IMR-90 (cell line): ENCODE measurements at regions not wholly inside any gene's neighbourhood (a gene's known extent, or its start where the extent isn't known, plus 50 kb on each side); places are given as distances from the start of the nearest gene placed in this dataset.

Experiments used
- ATAC-seq: fragments of 200-7000 bp; cut with Tn5 transposase; 2 replicates; pipeline ENCODE4 v1.9.1; 2020; ENCODE audit warnings: low read depth, mild to moderate bottlenecking, moderate library complexity
- BruUV-seq: library from RNA; stranded (reverse); fragments of 400-500 nt; replicated peaks from 2 replicates; lab custom pipeline; 2021; lab: Mats Ljungman, UMichigan
- CTCF ChIA-PET: fragments of 300-600 bp; formaldehyde crosslinking; extraction: SDS; loops from one replicate; lab custom pipeline; 2021; ENCODE audit warnings: antibody characterized with exemption; lab: Yijun Ruan, JAX
- POLR2A ChIA-PET: fragments of 300-600 bp; sonication (Branson Sonifier 250); formaldehyde crosslinking; loops from one replicate; lab custom pipeline; 2022; ENCODE audit warnings: antibody characterized with exemption; ENCODE audit not compliant: unreplicated experiment; lab: Charles Lee
- DNase-seq: peaks from one replicate; pipeline ENCODE4 v3.0.0; 2013
- H2AFZ ChIP-seq: replicated peaks from 2 replicates; pipeline ENCODE3; 2013; ENCODE audit warnings: low read length, mild to moderate bottlenecking; ENCODE audit not compliant: poor library complexity
- H2AK5ac ChIP-seq: 2 replicates; pipeline ENCODE4 v1.6.1; 2013; ENCODE audit warnings: low read depth, low read length, inconsistent platforms
- H2AK9ac ChIP-seq: replicated peaks from 2 replicates; pipeline ENCODE3; 2013; ENCODE audit warnings: mild to moderate bottlenecking, low read depth, low read length, moderate library complexity; ENCODE audit not compliant: poor library complexity
- H2BK120ac ChIP-seq: 2 replicates; pipeline ENCODE4 v1.6.1; 2013; ENCODE audit warnings: low read depth, low read length, inconsistent platforms
- H2BK15ac ChIP-seq: 3 replicates; pipeline ENCODE4 v1.6.1; 2013; ENCODE audit warnings: low read depth, low read length, inconsistent platforms
- H2BK20ac ChIP-seq: 2 replicates; pipeline ENCODE4 v1.6.1; 2013; ENCODE audit warnings: low read depth, mild to moderate bottlenecking, inconsistent platforms, low read length, moderate library complexity
- H2BK5ac ChIP-seq: 2 replicates; pipeline ENCODE4 v1.6.1; 2013; ENCODE audit warnings: mild to moderate bottlenecking, low read depth, low read length, inconsistent platforms; ENCODE audit not compliant: poor library complexity, severe bottlenecking
- H3K14ac ChIP-seq: replicated peaks from 2 replicates; pipeline ENCODE4 v1.6.1; 2013; ENCODE audit warnings: low read depth, low read length, inconsistent platforms
- H3K18ac ChIP-seq: 2 replicates; pipeline ENCODE4 v1.6.1; 2013; ENCODE audit warnings: low read depth, low read length, control low read depth
- H3K23ac ChIP-seq: 2 replicates; pipeline ENCODE4 v1.6.1; 2013; ENCODE audit warnings: low read depth, low read length, inconsistent platforms
- H3K27ac ChIP-seq: 2 replicates; pipeline ENCODE4 v1.5.1; 2013; ENCODE audit warnings: mild to moderate bottlenecking, control low read depth, low read length; ENCODE audit not compliant: insufficient read depth
- H3K27me3 ChIP-seq: 2 replicates; pipeline ENCODE4 v1.6.1; 2013; ENCODE audit warnings: low read length; ENCODE audit not compliant: control insufficient read depth, insufficient read depth
- H3K36me3 ChIP-seq: 2 replicates; pipeline ENCODE4 v1.6.1; 2013; ENCODE audit warnings: low read length, mixed read lengths; ENCODE audit not compliant: control insufficient read depth, insufficient read depth
- H3K4ac ChIP-seq: 2 replicates; pipeline ENCODE4 v1.6.1; 2013; ENCODE audit warnings: low read depth, low read length, inconsistent platforms
- H3K4me1 ChIP-seq: 2 replicates; pipeline ENCODE4 v1.6.1; 2013; ENCODE audit warnings: low read length, mixed read lengths; ENCODE audit not compliant: control insufficient read depth, insufficient read depth
- H3K4me2 ChIP-seq: 2 replicates; pipeline ENCODE4 v1.6.1; 2013; ENCODE audit warnings: low read depth, mild to moderate bottlenecking, control low read depth, low read length, moderate library complexity
- H3K4me3 ChIP-seq: 2 replicates; pipeline ENCODE4 v1.5.1; 2013; ENCODE audit warnings: low read depth, mild to moderate bottlenecking, control low read depth, low read length, moderate library complexity; ENCODE audit not compliant: insufficient read depth
- H3K56ac ChIP-seq: 2 replicates; pipeline ENCODE4 v1.6.1; 2013; ENCODE audit warnings: low read length, inconsistent platforms; ENCODE audit not compliant: insufficient read depth; ENCODE audit errors: extremely low read depth
- H3K79me1 ChIP-seq, 2 experiments: 2 replicates each; pipeline ENCODE4 v1.6.1; 2013; ENCODE audit warnings: low read length in 2 of 2, inconsistent platforms in 1 of 2, low read depth in 1 of 2
- H3K9ac ChIP-seq: 2 replicates; pipeline ENCODE4 v1.6.1; 2013; ENCODE audit warnings: low read depth, low read length, control low read depth
- H3K9me1 ChIP-seq: 2 replicates; pipeline ENCODE4 v1.6.1; 2013; ENCODE audit warnings: low read length, inconsistent platforms; ENCODE audit not compliant: insufficient read depth
- H3K9me3 ChIP-seq: 2 replicates; pipeline ENCODE4 v1.6.1; 2013; ENCODE audit warnings: low read length; ENCODE audit not compliant: control insufficient read depth, insufficient read depth
- H4K20me1 ChIP-seq: 2 replicates; pipeline ENCODE4 v1.6.1; 2013; ENCODE audit warnings: low read length, inconsistent platforms; ENCODE audit not compliant: insufficient read depth
- H4K5ac ChIP-seq: 2 replicates; pipeline ENCODE4 v1.6.1; 2013; ENCODE audit warnings: mild to moderate bottlenecking, low read depth, low read length, control low read depth
- H4K8ac ChIP-seq, 2 experiments: 2 replicates each; pipeline ENCODE4 v1.6.1; 2013; ENCODE audit warnings: low read depth in 2 of 2, low read length in 2 of 2, control low read depth in 1 of 2, inconsistent platforms in 1 of 2
- H4K91ac ChIP-seq: 2 replicates; pipeline ENCODE4 v1.6.1; 2013; ENCODE audit warnings: low read depth, low read length, inconsistent platforms; ENCODE audit not compliant: insufficient read depth
- BHLHE40 ChIP-seq: fragments of 150-350 bp; IDR thresholded peaks from 2 replicates; pipeline ENCODE4 v1.6.1; 2016; ENCODE audit warnings: mild to moderate bottlenecking, low read depth, low read length
- CEBPB ChIP-seq: IDR thresholded peaks from 2 replicates; pipeline ENCODE4 v1.6.1; 2012; ENCODE audit warnings: low read depth, low read length, improper control_type of control experiment
- CHD1 ChIP-seq: IDR thresholded peaks from 2 replicates; pipeline ENCODE4 v1.6.1; 2012; ENCODE audit warnings: low read depth, low read length, improper control_type of control experiment
- CTCF ChIP-seq: conservative IDR thresholded peaks from 2 replicates; pipeline ENCODE4 v1.5.1; 2012; ENCODE audit warnings: mild to moderate bottlenecking, low read depth, low read length, improper control_type of control experiment
- ELK1 ChIP-seq: fragments of 150-350 bp; IDR thresholded peaks from 2 replicates; pipeline ENCODE4 v1.6.1; 2016; ENCODE audit warnings: low read depth, mild to moderate bottlenecking, low read length, moderate library complexity, borderline replicate concordance
- FOS ChIP-seq: fragments of 150-350 bp; IDR thresholded peaks from 2 replicates; pipeline ENCODE4 v1.6.1; 2016; ENCODE audit warnings: low read depth, low read length
- MAFK ChIP-seq: IDR thresholded peaks from 2 replicates; pipeline ENCODE4 v1.6.1; 2012; ENCODE audit warnings: low read depth, low read length, improper control_type of control experiment
- MAZ ChIP-seq: IDR thresholded peaks from 2 replicates; pipeline ENCODE4 v1.6.1; 2012; ENCODE audit warnings: low read depth, mild to moderate bottlenecking, low read length, improper control_type of control experiment, moderate library complexity, borderline replicate concordance
- MXI1 ChIP-seq: IDR thresholded peaks from 2 replicates; pipeline ENCODE4 v1.6.1; 2012; ENCODE audit warnings: low read depth, mild to moderate bottlenecking, low read length, moderate library complexity, borderline replicate concordance
- NFE2L2 ChIP-seq: fragments of 150-350 bp; IDR thresholded peaks from 2 replicates; pipeline ENCODE4 v1.6.1; 2016; ENCODE audit warnings: low read depth, mild to moderate bottlenecking, low read length
- POLR2A ChIP-seq: IDR thresholded peaks from 2 replicates; pipeline ENCODE4 v1.6.1; 2012; ENCODE audit warnings: mild to moderate bottlenecking, low read depth, low read length
- RAD21 ChIP-seq: IDR thresholded peaks from 2 replicates; pipeline ENCODE4 v1.6.1; 2012; ENCODE audit warnings: low read length, improper control_type of control experiment
- RCOR1 ChIP-seq: IDR thresholded peaks from 2 replicates; pipeline ENCODE4 v1.6.1; 2012; ENCODE audit warnings: mild to moderate bottlenecking, low read length, improper control_type of control experiment; ENCODE audit not compliant: insufficient replicate concordance
- RFX5 ChIP-seq: IDR thresholded peaks from 2 replicates; pipeline ENCODE4 v1.8.0; 2012; ENCODE audit warnings: low read depth, mild to moderate bottlenecking, low read length, moderate library complexity
- SMC3 ChIP-seq: fragments of 150-350 bp; IDR thresholded peaks from 2 replicates; pipeline ENCODE4 v1.6.1; 2016; ENCODE audit warnings: low read depth, mild to moderate bottlenecking, antibody characterized with exemption, low read length, moderate library complexity
- USF2 ChIP-seq: fragments of 150-350 bp; IDR thresholded peaks from 2 replicates; pipeline ENCODE4 v1.6.1; 2017; ENCODE audit warnings: mild to moderate bottlenecking, antibody characterized with exemption, low read length, low read depth
- WGBS, 2 experiments: methylation state at CpG; one replicate each; pipeline versions ENCODE4 v1.1.5 to v1.1.7; 2013; ENCODE audit warnings: missing lambda C conversion rate in 2 of 2; ENCODE audit not compliant: insufficient read length in 1 of 2; ENCODE audit errors: extremely low coverage in 2 of 2; 5-methylcytosine and 5-hydroxymethylcytosine counted together
- dilution Hi-C: fragments of 300-500 bp; cut with HindIII; formaldehyde crosslinking; loops from one replicate; pipeline ENCODE4 v1.14.3; 2018; ENCODE audit warnings: low sequenced_read_pairs; ENCODE audit not compliant: unreplicated experiment
- in situ Hi-C: fragments of 300-500 bp; cut with MboI; formaldehyde crosslinking; loops from 3 replicates; pipeline ENCODE4 v1.14.3; 2019; ENCODE audit warnings: low sequenced_read_pairs, inconsistent platforms, mixed read lengths
- intact Hi-C: fragments of 100-400 bp; cut with micrococcal nuclease; formaldehyde crosslinking; loops from 2 replicates; pipeline ENCODE4 v1.10.0; 2022

- intact Hi-C loops (no loop called here), dilution Hi-C loops (no loop called here), in situ Hi-C loops (no loop called here)
- Histone ChIP-seq H3K4ac (no peak overlapping the region), H3K9me1 (no peaks in the 10 kb centered on the region), H3K18ac (no peak overlapping the region), H2BK20ac (no peak overlapping the region), H3K9me3 (peaks cover 3% of the 10 kb centered on the region), H2AK5ac (no peak overlapping the region), H3K14ac (no peak overlapping the region), H2BK15ac (no peak overlapping the region), H3K4me3 (no peak overlapping the region), H3K4me2 (no peak overlapping the region), H3K9ac (no peak overlapping the region), H3K79me1 (no peaks in the 10 kb centered on the region), H3K4me1 (no peaks in the 10 kb centered on the region), H4K5ac (no peak overlapping the region), H2AFZ (no peak overlapping the region), H2AK9ac (no peak overlapping the region), H4K91ac (no peak overlapping the region), H3K27ac (no peak overlapping the region), H4K8ac (no peak overlapping the region), H3K36me3 (no peaks in the 10 kb centered on the region), H2BK120ac (no peak overlapping the region), H4K20me1 (no peaks in the 10 kb centered on the region), H2BK5ac (no peak overlapping the region), H3K27me3 (no peaks in the 10 kb centered on the region), H3K23ac (no peak overlapping the region), H3K56ac (no peak overlapping the region)
- ATAC-seq = no peak
- ChIA-PET POLR2A (no interaction called here), CTCF (no interaction called here)
- TF ChIP-seq RCOR1 = no peak
- no peak for TF ChIP-seq RFX5
- no peak for TF ChIP-seq MAZ
- TF ChIP-seq POLR2A = no peak
- TF ChIP-seq SMC3 = no peak
- TF ChIP-seq BHLHE40 = no peak
- TF ChIP-seq MXI1 = no peak
- TF ChIP-seq ELK1 = no peak
- no peak for TF ChIP-seq CEBPB
- TF ChIP-seq MAFK = no peak
- no peak for TF ChIP-seq USF2
- no peak for TF ChIP-seq NFE2L2
- TF ChIP-seq CHD1 = no peak
- TF ChIP-seq FOS = no peak
- TF ChIP-seq CTCF = no peak
- TF ChIP-seq RAD21 = no peak
- no peak for DNase-seq
- no TSS peak for BruUV-seq
- no CpG with 5 or more reads among the region's 2 CpGs for WGBS, 2 experiments
Observed at GRCh38 chr3:40805456-40805855, 280.7 kb downstream of the ZNF621 start.
